K562 (cell line): ENCODE measurements at regions not wholly inside any gene's neighbourhood (a gene's known extent, or its start where the extent isn't known, plus 50 kb on each side); places are given as distances from the start of the nearest gene placed in this dataset.

ENCODE experiments used
- BRD9 ChIP-seq: fragments of 450-650 bp; IDR thresholded peaks from 2 replicates; pipeline ENCODE4 v1.6.1; 2018; ENCODE audit warnings: low read depth; ENCODE audit not compliant: partially characterized antibody
- CREB1 ChIP-seq, 2 experiments: sonication (generic) in 1 of 2; formaldehyde crosslinking in 1 of 2; IDR thresholded peaks; 2 replicates each; pipeline versions ENCODE4 v1.6.1 to v1.8.0; 2012 to 2022; ENCODE audit warnings: inconsistent platforms in 1 of 2, mild to moderate bottlenecking in 1 of 2, missing genetic modification reagents in 1 of 2, moderate library complexity in 1 of 2
- CREB3 ChIP-seq: fragments of 450-650 bp; conservative IDR thresholded peaks from 2 replicates; pipeline ENCODE4 v1.6.1; 2016; ENCODE audit warnings: missing genetic modification characterization, low read depth, mild to moderate bottlenecking, missing compliant biosample characterization, moderate library complexity
- CTCF ChIP-seq, 3 experiments: IDR thresholded peaks in 2 of 3; conservative IDR thresholded peaks in 1 of 3; 2 replicates each; pipeline ENCODE4 v1.5.1; 2011 to 2012; ENCODE audit warnings: low read length in 3 of 3, mild to moderate bottlenecking in 3 of 3, control low read depth in 2 of 3, improper control_type of control experiment in 1 of 3, inconsistent platforms in 1 of 3, low read depth in 1 of 3, mixed read lengths in 1 of 3, moderate library complexity in 1 of 3; ENCODE audit not compliant: insufficient read depth in 2 of 3
- E4F1 ChIP-seq: fragments of 250-450 bp; sonication (Bioruptor Pico); IDR thresholded peaks from 2 replicates; pipeline ENCODE4 v1.5.0; 2021; ENCODE audit warnings: mild to moderate bottlenecking, borderline replicate concordance
- ETS1 ChIP-seq: conservative IDR thresholded peaks from 2 replicates; pipeline ENCODE4 v1.6.1; 2011; ENCODE audit warnings: low read depth, mild to moderate bottlenecking, low read length; ENCODE audit not compliant: control insufficient read depth
- GABPA ChIP-seq: fragments of 200-800 bp; sonication (Bioruptor generic); conservative IDR thresholded peaks from 2 replicates; pipeline ENCODE4 v1.6.1; 2016; ENCODE audit warnings: low read depth, missing genetic modification characterization, missing compliant biosample characterization
- KAT7 ChIP-seq: sonication (generic); formaldehyde crosslinking; IDR thresholded peaks from 2 replicates; pipeline ENCODE4 v1.8.0; 2022; ENCODE audit warnings: missing genetic modification reagents, mild to moderate bottlenecking, borderline replicate concordance
- POLR2AphosphoS2 ChIP-seq: IDR thresholded peaks from 2 replicates; pipeline ENCODE4 v1.6.1; 2012; ENCODE audit warnings: low read length, improper control_type of control experiment
- RBM34 ChIP-seq: fragments of 200-400 bp; formaldehyde crosslinking; IDR thresholded peaks from 2 replicates; pipeline ENCODE4 v1.6.1; 2018; ENCODE audit warnings: low read length, borderline replicate concordance; ENCODE audit not compliant: insufficient read depth
- U2AF1 ChIP-seq: fragments of 200-400 bp; formaldehyde crosslinking; optimal IDR thresholded peaks from 2 replicates; pipeline ENCODE3; 2017; ENCODE audit warnings: mild to moderate bottlenecking, low read depth, low read length, moderate library complexity
- ZBTB1 ChIP-seq: sonication (generic); formaldehyde crosslinking; IDR thresholded peaks from 2 replicates; pipeline ENCODE4 v1.8.1; 2023; ENCODE audit warnings: missing genetic modification reagents, low read depth, mild to moderate bottlenecking, borderline replicate concordance

GRCh38 chr4:64625438-64625837 is 216.2 kb upstream of the TECRL start:
- TF ChIP-seq CREB3 (no peak), POLR2AphosphoS2 (no peak), U2AF1 (no peak), CTCF (IDR thresholded peaks at IDR 0.05 in 2 of 3, conservative IDR thresholded peaks at IDR 0.05 in 1 of 3; ENCODE audit: insufficient read depth in 2 of 3, low read depth in 1 of 3, low read length in 3 of 3) (no peak), RBM34 (no peak), ZBTB1 (CRISPR knock-in tag) (no peak), KAT7 (CRISPR knock-in tag) (no peak), ETS1 (no peak), E4F1 (no peak), BRD9 (no peak), GABPA (tag) (no peak), CREB1 (IDR thresholded peaks at IDR 0.05) (no peak), CREB1 (CRISPR knock-in tag; IDR thresholded peaks at IDR 0.05) (no peak)
